Vagina (tissue), 2 donors: ENCODE measurements at regions not wholly inside any gene's neighbourhood (a gene's known extent, or its start where the extent isn't known, plus 50 kb on each side); places are given as distances from the start of the nearest gene placed in this dataset.

ENCODE experiments used
- POLR2A ChIP-seq, 2 donors: fragments of 450-650 bp; IDR thresholded peaks; one replicate each; pipeline ENCODE4 v1.6.1; 2017; ENCODE audit warnings: antibody characterized with exemption in 2 of 2, mild to moderate bottlenecking in 2 of 2, moderate library complexity in 2 of 2
- POLR2AphosphoS5 ChIP-seq, 2 donors: sonication (generic); formaldehyde crosslinking; IDR thresholded peaks; one replicate each; pipeline ENCODE4 v1.9.0; 2017; ENCODE audit warnings: antibody characterized with exemption in 2 of 2, mild to moderate bottlenecking in 2 of 2, low read depth in 1 of 2; ENCODE audit not compliant: insufficient read depth in 1 of 2
- TF ChIP-seq, protein P1 (sequence below), 3 experiments: fragments of 450-650 bp in 2 of 3; fragments of 200-600 bp in 1 of 3; sonication (generic) in 1 of 3; IDR thresholded peaks; one replicate each; pipeline ENCODE4 v1.5.1; 2017 to 2019; ENCODE audit warnings: antibody characterized with exemption in 3 of 3, mild to moderate bottlenecking in 2 of 3, moderate library complexity in 2 of 3

DNA sequence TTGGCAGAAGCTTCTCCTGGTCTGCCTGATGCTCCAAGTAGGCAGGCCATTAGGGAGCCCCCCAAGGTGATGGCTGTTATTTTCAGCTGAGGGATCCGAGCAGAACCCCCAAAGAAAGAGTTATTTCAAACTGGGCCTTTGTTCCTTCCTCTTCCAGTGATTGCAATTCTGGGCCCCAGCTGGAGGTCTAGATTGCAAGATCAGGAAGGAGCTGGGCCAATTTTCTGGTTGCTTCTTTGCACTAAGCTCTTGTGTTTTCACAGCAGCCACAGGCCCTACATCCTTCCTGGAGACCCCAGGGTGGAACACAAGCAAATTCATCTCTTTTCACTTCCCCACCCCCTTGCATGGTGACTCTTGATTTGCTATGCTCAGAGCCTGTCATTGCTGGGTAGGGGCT lies 215.0 kb downstream of the SEMA6A start:
- TF ChIP-seq POLR2AphosphoS5 (IDR thresholded peaks at IDR 0.05; ENCODE audit: insufficient read depth in 1 of 2, low read depth in 1 of 2) (no peak), POLR2A (IDR thresholded peaks at IDR 0.05) (no peak)
- TF ChIP-seq, protein P1, sequence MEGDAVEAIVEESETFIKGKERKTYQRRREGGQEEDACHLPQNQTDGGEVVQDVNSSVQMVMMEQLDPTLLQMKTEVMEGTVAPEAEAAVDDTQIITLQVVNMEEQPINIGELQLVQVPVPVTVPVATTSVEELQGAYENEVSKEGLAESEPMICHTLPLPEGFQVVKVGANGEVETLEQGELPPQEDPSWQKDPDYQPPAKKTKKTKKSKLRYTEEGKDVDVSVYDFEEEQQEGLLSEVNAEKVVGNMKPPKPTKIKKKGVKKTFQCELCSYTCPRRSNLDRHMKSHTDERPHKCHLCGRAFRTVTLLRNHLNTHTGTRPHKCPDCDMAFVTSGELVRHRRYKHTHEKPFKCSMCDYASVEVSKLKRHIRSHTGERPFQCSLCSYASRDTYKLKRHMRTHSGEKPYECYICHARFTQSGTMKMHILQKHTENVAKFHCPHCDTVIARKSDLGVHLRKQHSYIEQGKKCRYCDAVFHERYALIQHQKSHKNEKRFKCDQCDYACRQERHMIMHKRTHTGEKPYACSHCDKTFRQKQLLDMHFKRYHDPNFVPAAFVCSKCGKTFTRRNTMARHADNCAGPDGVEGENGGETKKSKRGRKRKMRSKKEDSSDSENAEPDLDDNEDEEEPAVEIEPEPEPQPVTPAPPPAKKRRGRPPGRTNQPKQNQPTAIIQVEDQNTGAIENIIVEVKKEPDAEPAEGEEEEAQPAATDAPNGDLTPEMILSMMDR (IDR thresholded peaks at IDR 0.05) = no peak
